H9 (cell line): ENCODE measurements at regions not wholly inside any gene's neighbourhood (a gene's known extent, or its start where the extent isn't known, plus 50 kb on each side); places are given as distances from the start of the nearest gene placed in this dataset.

Experiments
- DNase-seq: peaks from one replicate; pipeline ENCODE4 v3.0.0-alpha.2; 2017
- H2AFZ ChIP-seq: one replicate; pipeline ENCODE4 v1.6.1; 2013; ENCODE audit warnings: mild to moderate bottlenecking, low read length, control low read depth, moderate library complexity
- H2AK5ac ChIP-seq: 2 replicates; pipeline ENCODE4 v1.6.1; 2013; ENCODE audit warnings: low read length, control low read depth, mixed read lengths; ENCODE audit not compliant: insufficient read length
- H2BK120ac ChIP-seq: one replicate; pipeline ENCODE4 v1.6.1; 2013; ENCODE audit warnings: low read depth, mild to moderate bottlenecking, low read length, control low read depth, inconsistent platforms; ENCODE audit not compliant: poor library complexity, severe bottlenecking
- H2BK12ac ChIP-seq: 2 replicates; pipeline ENCODE4 v1.6.1; 2013; ENCODE audit warnings: low read length, control low read depth, mixed read lengths, low read depth; ENCODE audit not compliant: insufficient read length
- H2BK15ac ChIP-seq: 2 replicates; pipeline ENCODE4 v1.6.1; 2013; ENCODE audit warnings: low read depth, low read length, control low read depth
- H2BK20ac ChIP-seq: one replicate; pipeline ENCODE4 v1.6.1; 2013; ENCODE audit warnings: low read depth, mild to moderate bottlenecking, low read length, control low read depth, inconsistent platforms; ENCODE audit not compliant: poor library complexity, severe bottlenecking
- H2BK5ac ChIP-seq: 2 replicates; pipeline ENCODE4 v1.6.1; 2013; ENCODE audit warnings: low read length, control low read depth, mixed read lengths; ENCODE audit not compliant: insufficient read length
- H3K14ac ChIP-seq: 2 replicates; pipeline ENCODE4 v1.6.1; 2013; ENCODE audit warnings: low read length, control low read depth; ENCODE audit not compliant: insufficient read depth
- H3K18ac ChIP-seq: 2 replicates; pipeline ENCODE4 v1.6.1; 2013; ENCODE audit warnings: low read depth, mild to moderate bottlenecking, mixed read lengths, low read length, control low read depth; ENCODE audit not compliant: insufficient read length
- H3K23ac ChIP-seq: 2 replicates; pipeline ENCODE4 v1.6.1; 2013; ENCODE audit warnings: low read length, control low read depth, mixed read lengths, low read depth; ENCODE audit not compliant: insufficient read length
- H3K23me2 ChIP-seq: 2 replicates; pipeline ENCODE4 v1.6.1; 2013; ENCODE audit warnings: low read depth, mild to moderate bottlenecking, mixed read lengths, low read length, control low read depth; ENCODE audit not compliant: insufficient read length, poor library complexity, severe bottlenecking
- H3K27ac ChIP-seq: 2 replicates; pipeline ENCODE4 v1.5.1; 2013; ENCODE audit warnings: low read length, control low read depth, mixed read lengths, low read depth; ENCODE audit not compliant: insufficient read length
- H3K27me3 ChIP-seq: 2 replicates; pipeline ENCODE4 v1.6.1; 2013; ENCODE audit warnings: low read length, control low read depth, inconsistent platforms; ENCODE audit not compliant: insufficient read depth
- H3K4ac ChIP-seq: 2 replicates; pipeline ENCODE4 v1.6.1; 2013; ENCODE audit warnings: low read depth, mild to moderate bottlenecking, control low read depth, inconsistent platforms, low read length, moderate library complexity
- H3K4me1 ChIP-seq: 2 replicates; pipeline ENCODE4 v1.6.1; 2013; ENCODE audit warnings: low read length, control low read depth, inconsistent platforms; ENCODE audit not compliant: insufficient read depth
- H3K4me2 ChIP-seq: 2 replicates; pipeline ENCODE4 v1.6.1; 2013; ENCODE audit warnings: low read length, control low read depth, mixed read lengths; ENCODE audit not compliant: insufficient read length, insufficient read depth
- H3K56ac ChIP-seq: 2 replicates; pipeline ENCODE4 v1.6.1; 2013; ENCODE audit warnings: low read depth, mild to moderate bottlenecking, mixed read lengths, low read length, control low read depth; ENCODE audit not compliant: insufficient read length
- H3K79me1 ChIP-seq: 2 replicates; pipeline ENCODE4 v1.6.1; 2013; ENCODE audit warnings: low read depth, mild to moderate bottlenecking, moderate library complexity, low read length, control low read depth, inconsistent platforms; ENCODE audit not compliant: insufficient read depth, poor library complexity, severe bottlenecking
- H3K79me2 ChIP-seq: 2 replicates; pipeline ENCODE4 v1.6.1; 2013; ENCODE audit warnings: low read length, control low read depth, inconsistent platforms; ENCODE audit not compliant: insufficient read depth
- H3K9ac ChIP-seq: 2 replicates; pipeline ENCODE4 v1.6.1; 2013; ENCODE audit warnings: low read length, control low read depth, mixed read lengths; ENCODE audit not compliant: insufficient read length; ENCODE audit errors: extremely low read depth
- H3K9me3 ChIP-seq: one replicate; pipeline ENCODE4 v1.6.1; 2013; ENCODE audit warnings: low read depth, low read length, inconsistent platforms; ENCODE audit not compliant: control insufficient read depth
- H3T11ph ChIP-seq: one replicate; pipeline ENCODE4 v1.6.1; 2013; ENCODE audit warnings: mild to moderate bottlenecking, low read length, control low read depth, inconsistent platforms
- H4K20me1 ChIP-seq: one replicate; pipeline ENCODE4 v1.6.1; 2013; ENCODE audit not compliant: control insufficient read depth, insufficient read length, insufficient read depth
- H4K5ac ChIP-seq: 2 replicates; pipeline ENCODE4 v1.6.1; 2013; ENCODE audit warnings: low read depth, mild to moderate bottlenecking, mixed read lengths, low read length, control low read depth; ENCODE audit not compliant: insufficient read length
- H4K8ac ChIP-seq: replicated peaks from 2 replicates; pipeline ENCODE4 v1.6.1; 2013; ENCODE audit warnings: low read length, control low read depth, mixed read lengths, low read depth; ENCODE audit not compliant: insufficient read length
- H4K91ac ChIP-seq: 2 replicates; pipeline ENCODE4 v1.6.1; 2013; ENCODE audit warnings: low read depth, mild to moderate bottlenecking, moderate library complexity, mixed read lengths, low read length, control low read depth; ENCODE audit not compliant: insufficient read length
- H3K27ac Mint-ChIP-seq, 3 experiments: 2 replicates in 2 of 3; 3 replicates in 1 of 3; pipeline ENCODE4 v1.8.0; 2020 to 2021; ENCODE audit warnings: mixed read lengths in 3 of 3, mild to moderate bottlenecking in 1 of 3, moderate library complexity in 1 of 3
- H3K27me3 Mint-ChIP-seq: 2 replicates; pipeline ENCODE4 v1.8.0; 2021; ENCODE audit warnings: low read depth, mild to moderate bottlenecking, moderate library complexity, mixed read lengths
- H3K36me3 Mint-ChIP-seq, 3 experiments: 2 replicates in 2 of 3; 3 replicates in 1 of 3; pipeline ENCODE4 v1.8.0; 2020 to 2021; ENCODE audit warnings: low read depth in 3 of 3, mixed read lengths in 3 of 3; ENCODE audit not compliant: insufficient read depth in 1 of 3
- H3K4me1 Mint-ChIP-seq, 2 experiments: 2 replicates each; pipeline ENCODE4 v1.8.0; 2020; ENCODE audit warnings: mixed read lengths in 2 of 2
- H3K4me3 Mint-ChIP-seq, 2 experiments: 2 replicates in 1 of 2; 3 replicates in 1 of 2; pipeline ENCODE4 v1.8.0; 2020 to 2021; ENCODE audit warnings: mild to moderate bottlenecking in 2 of 2, mixed read lengths in 2 of 2, moderate library complexity in 1 of 2
- H3K9me3 Mint-ChIP-seq, 2 experiments: 2 replicates in 1 of 2; 3 replicates in 1 of 2; pipeline ENCODE4 v1.8.0; 2020; ENCODE audit warnings: mild to moderate bottlenecking in 2 of 2, mixed read lengths in 2 of 2, moderate library complexity in 1 of 2
- CTCF ChIP-seq: fragments of 200-600 bp; sonication (generic); conservative IDR thresholded peaks from 3 replicates; pipeline ENCODE4 v1.8.0; 2021; ENCODE audit warnings: antibody characterized with exemption, mild to moderate bottlenecking
- WGBS: extraction: QIAGEN DNeasy Blood & Tissue Kit; methylation state at CpG from one replicate; pipeline ENCODE4 v1.1.7; 2013; ENCODE audit warnings: missing lambda C conversion rate, low lambda C conversion rate, mixed read lengths; ENCODE audit not compliant: insufficient read length; ENCODE audit errors: extremely low coverage; 5-methylcytosine and 5-hydroxymethylcytosine counted together

GRCh38 chr6:3569816-3570215 lies 113.0 kb upstream of the SLC22A23 start:
- Mint-ChIP-seq H3K9me3 (no peaks in the 10 kb centered on the region), H3K4me3 (no peak overlapping the region), H3K27me3 (peaks cover 3% of the 10 kb centered on the region), H3K4me1 (peaks cover 4 to 8% of the 10 kb centered on the region in 2 experiments), H3K36me3 (no peaks in the 10 kb centered on the region), H3K27ac (no peak overlapping the region)
- no peak for TF ChIP-seq CTCF
- H3K79me1 ChIP-seq, result no peaks in the 10 kb centered on the region
- no peak overlapping the region for H3T11ph ChIP-seq
- H3K4ac ChIP-seq, result no peak overlapping the region
- no peak overlapping the region for H3K14ac ChIP-seq
- H3K4me1 ChIP-seq, result no peaks in the 10 kb centered on the region
- H2BK15ac ChIP-seq, result no peak overlapping the region
- no peak overlapping the region for H2AK5ac ChIP-seq
- no peak overlapping the region for H3K23ac ChIP-seq
- H3K4me2 ChIP-seq, result no peak overlapping the region
- H3K23me2 ChIP-seq, result no peaks in the 10 kb centered on the region
- no peaks in the 10 kb centered on the region for H3K27me3 ChIP-seq
- H3K27ac ChIP-seq, result no peak overlapping the region
- no peak overlapping the region for H2BK20ac ChIP-seq
- no peak for DNase-seq
- no peak overlapping the region for H4K5ac ChIP-seq
- no peak overlapping the region for H3K9ac ChIP-seq
- H4K91ac ChIP-seq, result no peak overlapping the region
- no peak overlapping the region for H3K18ac ChIP-seq
- no peaks in the 10 kb centered on the region for H3K79me2 ChIP-seq
- no peak overlapping the region for H2BK120ac ChIP-seq
- H4K20me1 ChIP-seq, result no peaks in the 10 kb centered on the region
- no CpG with 5 or more reads among the region's 1 CpG for WGBS
- no peaks in the 10 kb centered on the region for H3K9me3 ChIP-seq
- no peak overlapping the region for H3K56ac ChIP-seq
- H4K8ac ChIP-seq, result no peak overlapping the region
- H2BK5ac ChIP-seq, result no peak overlapping the region
- H2BK12ac ChIP-seq, result no peak overlapping the region
- no peak overlapping the region for H2AFZ ChIP-seq
